ENCODE measurements at regions not wholly inside any gene's neighbourhood (a gene's known extent, or its start where the extent isn't known, plus 50 kb on each side); places are given as distances from the start of the nearest gene placed in this dataset.

- TF ChIP-seq CTCF (IDR thresholded peaks at IDR 0.05) (no peak), EZH2 (IDR thresholded peaks at IDR 0.05) (no peak), EZH2phosphoT487 (IDR thresholded peaks at IDR 0.05) (no peak)
These were observed 302.3 kb upstream of the TBX3 start for GRCh38 chr12:114986178-114986714.
